Activated effector memory CD4-positive, alpha-beta T cell treated with anti-CD3 and anti-CD28 coated beads, Interleukin-2, amount 50 U/mL, for 16 hours (primary cell): ENCODE measurements at regions not wholly inside any gene's neighbourhood (a gene's known extent, or its start where the extent isn't known, plus 50 kb on each side); places are given as distances from the start of the nearest gene placed in this dataset.
"Not testable (repeated sequence)": the region's sequence is repeated elsewhere in the genome, so short reads cannot be mapped to it uniquely, and the experiment has no call there.

Experiments used
- DNase-seq: peaks from one replicate; pipeline ENCODE4 v3.0.0-alpha.2; 2020

GRCh38 chr1:166700696-166701095 is 138.6 kb upstream of the POGK start:
- no peak for DNase-seq

- DNase-seq, result no peak
Observed at GRCh38 chr1:166701603-166702100, 137.6 kb upstream of the POGK start.

GRCh38 chr1:166703141-166703540 is 136.1 kb upstream of the POGK start:
- DNase-seq, result no peak

- DNase-seq, result no peak
Observed at GRCh38 chr1:166703726-166704462, 135.4 kb upstream of the POGK start.

GRCh38 chr1:166705376-166706289 is 133.6 kb upstream of the POGK start:
- no peak for DNase-seq

- no peak for DNase-seq
Observed at GRCh38 chr1:166716620-166717019, 122.7 kb upstream of the POGK start.

GRCh38 chr1:166721145-166721544 is 118.1 kb upstream of the POGK start:
- no peak for DNase-seq

- no peak for DNase-seq
Observed at GRCh38 chr1:166730299-166730888, 108.9 kb upstream of the POGK start.

GRCh38 chr1:166738140-166738539 is 101.1 kb upstream of the POGK start:
- no peak for DNase-seq

- no peak for DNase-seq
Observed at GRCh38 chr1:166738873-166739272, 100.4 kb upstream of the POGK start.

GRCh38 chr1:166740668-166741276 is 98.5 kb upstream of the POGK start:
- no peak for DNase-seq

GRCh38 chr1:166763318-166763717 is 76.0 kb upstream of the POGK start:
- no peak for DNase-seq

- no peak for DNase-seq
Observed at GRCh38 chr1:166766942-166767341, 72.3 kb upstream of the POGK start.

GRCh38 chr1:166784646-166785045 is 54.6 kb upstream of the POGK start:
- DNase-seq, result not testable (repeated sequence)

- no peak for DNase-seq
Observed at GRCh38 chr1:166785987-166786386, 53.3 kb upstream of the POGK start.

- no peak for DNase-seq
Observed at GRCh38 chr1:166789286-166789685, 50.0 kb upstream of the POGK start.
